Heart left ventricle (tissue), 16 donors: ENCODE measurements at regions not wholly inside any gene's neighbourhood (a gene's known extent, or its start where the extent isn't known, plus 50 kb on each side); places are given as distances from the start of the nearest gene placed in this dataset.

Experiments
- ATAC-seq, 4 donors: fragments of 200-7000 bp; cut with Tn5 transposase; one replicate each; pipeline ENCODE4 v1.9.1; 2020 to 2022; ENCODE audit warnings: moderate library complexity in 4 of 4, mild to moderate bottlenecking in 3 of 4, moderate number of reproducible peaks in 1 of 4
- DNase-seq, 5 donors: peaks; one replicate each; pipeline ENCODE4 v3.0.0-alpha.2; 2020
- H3K27ac ChIP-seq, 12 donors: fragments of 200-600 bp; sonication (generic) in 4 of 12; one replicate each; pipeline versions ENCODE4 v1.5.0 to v1.8.0; 2016 to 2022; ENCODE audit warnings: mild to moderate bottlenecking in 2 of 12
- H3K27me3 ChIP-seq, 9 donors: fragments of 200-600 bp; sonication (generic) in 2 of 9; one replicate each; pipeline versions ENCODE4 v1.5.1 to v1.8.0; 2016 to 2022; ENCODE audit warnings: mild to moderate bottlenecking in 3 of 9
- H3K36me3 ChIP-seq, 9 donors: fragments of 200-600 bp; sonication (generic) in 2 of 9; one replicate each; pipeline versions ENCODE4 v1.5.0 to v1.8.0; 2018 to 2022; ENCODE audit warnings: mild to moderate bottlenecking in 2 of 9
- H3K4me1 ChIP-seq, 12 donors: fragments of 200-600 bp; sonication (generic) in 4 of 12; one replicate each; pipeline versions ENCODE4 v1.5.0 to v1.8.0; 2016 to 2022; ENCODE audit warnings: mild to moderate bottlenecking in 3 of 12
- H3K4me3 ChIP-seq, 12 donors: fragments of 200-600 bp; sonication (generic) in 4 of 12; one replicate each; pipeline versions ENCODE4 v1.5.0 to v1.8.0; 2017 to 2022; ENCODE audit warnings: mild to moderate bottlenecking in 9 of 12, moderate library complexity in 4 of 12
- H3K9me3 ChIP-seq, 12 donors: fragments of 200-600 bp; sonication (generic) in 4 of 12; one replicate each; pipeline versions ENCODE4 v1.5.0 to v1.8.0; 2016 to 2022; ENCODE audit warnings: mild to moderate bottlenecking in 1 of 12
- CTCF ChIP-seq, 12 donors: fragments of 200-600 bp; sonication (generic) in 4 of 12; IDR thresholded peaks; one replicate each; pipeline versions ENCODE4 v1.5.0 to v1.8.0; 2018 to 2022; ENCODE audit warnings: antibody characterized with exemption in 12 of 12, mild to moderate bottlenecking in 5 of 12
- POLR2A ChIP-seq, 2 donors: fragments of 450-650 bp; IDR thresholded peaks; one replicate each; pipeline ENCODE4 v1.6.1; 2017; ENCODE audit warnings: antibody characterized with exemption in 2 of 2, mild to moderate bottlenecking in 2 of 2, moderate library complexity in 2 of 2
- WGBS, 4 donors: extraction: QIAGEN DNeasy Blood & Tissue Kit in 2 of 4; methylation state at CpG; one replicate each; pipeline versions ENCODE4 v1.1.5 to v1.1.7; 2013 to 2018; 5-methylcytosine and 5-hydroxymethylcytosine counted together
- intact Hi-C, 10 donors: fragments of 100-400 bp; cut with DNase I; formaldehyde crosslinking; loops; one replicate each; pipeline versions ENCODE4 v1.11.1 to v1.14.2; 2022
- donor health status: ischemic (EF 13 %, LVEDD 7.1; RV severe dilation, severe dysfunction).
- donor health status: healthy with polysubstance abuse.
- donor health status: DM: no; HTN: yes; CAD: no.
- donor health status: DM: no; HTN: no; CAD: no.
- donor health status: ischemic (EF 25% LVEDD 6.9; RV normal size, moderate dysfunction).
- donor health status: ischemic (EF 25% LVEDD 5.7; RV mildly dilated, moderate dysfunction).
- donor health status: healthy.
- donor health status: DM: yes; HTN: yes; CAD: no.
- donor health status: ischemic (EF 35%, LVEDD 5.7; RV mildly dilated, moderate dysfunction).
- donor health status: nonischemic (EF 11% LVEDD 7.7; RV severe dilation, severe dysfunction).
- donor health status: DM: yes; HTN: yes; CAD: no.
- donor health status: PGD.
- donor health status: ischemic (EF 29% LVEDD 5.4; RV normal size, mild dysfunction).
- donor health status: nonischemic (EF 23%, LVEDD 6.1; RV moderate dilation, normal function).

- no peaks in the 10 kb centered on the region for H3K9me3 ChIP-seq
- H3K27me3 ChIP-seq: peaks cover 18 to 95% (median 72%) of the 10 kb centered on the region in 9 donors
- no peaks in the 10 kb centered on the region for H3K36me3 ChIP-seq
- intact Hi-C loops: no loop called here
- no peak overlapping the region for H3K4me3 ChIP-seq
- 0 to 24% (median 10%) methylated on average over 5 of the region's 5 CpGs for WGBS, 4 donors
- peaks cover 0 to 19% (median 10%) of the 10 kb centered on the region in 12 donors for H3K4me1 ChIP-seq
- no peak for TF ChIP-seq POLR2A (IDR thresholded peaks at IDR 0.05)
- no peak for TF ChIP-seq CTCF (IDR thresholded peaks at IDR 0.05)
- ATAC-seq: no peak
- no peak for DNase-seq
- H3K27ac ChIP-seq: no peak overlapping the region
Measured at GRCh38 chr20:56928007-56928406, 298.9 kb downstream of the TFAP2C start.

GRCh38 chr20:56929606-56930005, 300.5 kb downstream of the TFAP2C start:
- no peak for DNase-seq
- H3K36me3 ChIP-seq: no peaks in the 10 kb centered on the region
- no peak for ATAC-seq
- no peak overlapping the region for H3K4me3 ChIP-seq
- peaks cover 0 to 14% (median 10%) of the 10 kb centered on the region in 12 donors for H3K4me1 ChIP-seq
- peaks cover 18 to 80% (median 57%) of the 10 kb centered on the region in 9 donors for H3K27me3 ChIP-seq
- WGBS, 4 donors: 15 to 37% (median 17%) methylated on average over 7 of the region's 7 CpGs
- peaks cover 0 to 2% (median 0%) of the 10 kb centered on the region in 12 donors for H3K9me3 ChIP-seq
- H3K27ac ChIP-seq: no peak overlapping the region
- intact Hi-C loops: no loop called here
- TF ChIP-seq POLR2A (IDR thresholded peaks at IDR 0.05) (no peak), CTCF (IDR thresholded peaks at IDR 0.05) (no peak)

- H3K4me3 ChIP-seq: no peak overlapping the region
- no peak for ATAC-seq
- TF ChIP-seq CTCF (IDR thresholded peaks at IDR 0.05): no peak
- TF ChIP-seq POLR2A (IDR thresholded peaks at IDR 0.05): no peak
- H3K4me1 ChIP-seq: peaks cover 0 to 2% (median under 1%) of the 10 kb centered on the region in 12 donors
- peaks cover 0 to 2% (median 0%) of the 10 kb centered on the region in 12 donors for H3K9me3 ChIP-seq
- no peak for DNase-seq
- no peaks in the 10 kb centered on the region for H3K36me3 ChIP-seq
- intact Hi-C loops: no loop called here
- no peak overlapping the region for H3K27ac ChIP-seq
- H3K27me3 ChIP-seq: peaks cover 11 to 67% (median 45%) of the 10 kb centered on the region in 9 donors
- 70 to 77% (median 75%) methylated on average over 6 of the region's 6 CpGs for WGBS, 4 donors
Measured at GRCh38 chr20:56930876-56931275, 301.8 kb downstream of the TFAP2C start.

- DNase-seq (no peak), ATAC-seq (no peak)
- WGBS, 4 donors: 81 to 89% (median 86%) methylated on average over 6 of the region's 6 CpGs
- Histone ChIP-seq H3K27me3 (peaks cover 7 to 48% (median 26%) of the 10 kb centered on the region in 9 donors), H3K9me3 (peaks cover 0 to 2% (median 0%) of the 10 kb centered on the region in 12 donors), H3K4me3 (no peak overlapping the region), H3K27ac (no peak overlapping the region), H3K4me1 (no peaks in the 10 kb centered on the region), H3K36me3 (no peaks in the 10 kb centered on the region)
- intact Hi-C loops: no loop called here
- no peak for TF ChIP-seq POLR2A (IDR thresholded peaks at IDR 0.05)
- no peak for TF ChIP-seq CTCF (IDR thresholded peaks at IDR 0.05)
Measured at GRCh38 chr20:56932575-56933330, 303.6 kb downstream of the TFAP2C start.
